ENCODE measurements at regions not wholly inside any gene's neighbourhood (a gene's known extent, or its start where the extent isn't known, plus 50 kb on each side); places are given as distances from the start of the nearest gene placed in this dataset.

DNA sequence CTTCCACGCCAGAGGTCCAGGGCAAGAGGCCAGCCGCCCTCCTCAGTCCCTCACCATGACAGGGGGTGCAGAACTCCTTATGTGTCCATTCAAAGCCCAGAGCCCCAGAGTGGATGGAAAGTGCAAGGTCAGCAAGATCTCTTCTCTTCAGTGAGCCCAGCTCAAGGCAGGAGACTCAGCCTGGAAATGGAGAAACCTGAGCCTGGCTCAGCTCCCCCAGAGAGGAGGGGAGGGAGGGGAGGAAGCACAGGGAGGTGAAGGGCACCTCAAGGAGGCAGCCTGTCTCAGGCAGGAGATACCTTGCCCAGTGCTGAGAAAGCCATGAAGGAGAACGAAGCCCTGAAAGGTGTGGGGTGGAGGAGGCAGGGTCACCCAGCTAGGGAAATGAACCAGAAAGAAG is 121.8 kb upstream of the PJA1 start:
- H3K4me1 ChIP-seq = peaks cover 7% of the 10 kb centered on the region
- H3K36me3 ChIP-seq (replicated peaks in 1 of 2; ENCODE audit: insufficient read depth in 1 of 2, low read depth in 2 of 2) = no peaks in the 10 kb centered on the region
- no peak overlapping the region for H3K4me3 ChIP-seq
- WGBS, 2 donors = 50 to 100% methylated on average over 1 of the region's 3 CpGs
- no peak overlapping the region for H3K27ac ChIP-seq
- no peaks in the 10 kb centered on the region for H3K9me3 ChIP-seq
- ATAC-seq = no peak
- no peak for DNase-seq
- intact Hi-C loops (cut with DNase I) = loop anchor here (5.0 kb wide), 1 partner anchor 455 kb away; no protein-coding TSS in a partner anchor
- no peaks in the 10 kb centered on the region for H3K27me3 ChIP-seq
- TF ChIP-seq POLR2A (IDR thresholded peaks at IDR 0.05) = no peak
- TF ChIP-seq, protein P1, sequence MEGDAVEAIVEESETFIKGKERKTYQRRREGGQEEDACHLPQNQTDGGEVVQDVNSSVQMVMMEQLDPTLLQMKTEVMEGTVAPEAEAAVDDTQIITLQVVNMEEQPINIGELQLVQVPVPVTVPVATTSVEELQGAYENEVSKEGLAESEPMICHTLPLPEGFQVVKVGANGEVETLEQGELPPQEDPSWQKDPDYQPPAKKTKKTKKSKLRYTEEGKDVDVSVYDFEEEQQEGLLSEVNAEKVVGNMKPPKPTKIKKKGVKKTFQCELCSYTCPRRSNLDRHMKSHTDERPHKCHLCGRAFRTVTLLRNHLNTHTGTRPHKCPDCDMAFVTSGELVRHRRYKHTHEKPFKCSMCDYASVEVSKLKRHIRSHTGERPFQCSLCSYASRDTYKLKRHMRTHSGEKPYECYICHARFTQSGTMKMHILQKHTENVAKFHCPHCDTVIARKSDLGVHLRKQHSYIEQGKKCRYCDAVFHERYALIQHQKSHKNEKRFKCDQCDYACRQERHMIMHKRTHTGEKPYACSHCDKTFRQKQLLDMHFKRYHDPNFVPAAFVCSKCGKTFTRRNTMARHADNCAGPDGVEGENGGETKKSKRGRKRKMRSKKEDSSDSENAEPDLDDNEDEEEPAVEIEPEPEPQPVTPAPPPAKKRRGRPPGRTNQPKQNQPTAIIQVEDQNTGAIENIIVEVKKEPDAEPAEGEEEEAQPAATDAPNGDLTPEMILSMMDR (IDR thresholded peaks at IDR 0.05) = no peak

DNA sequence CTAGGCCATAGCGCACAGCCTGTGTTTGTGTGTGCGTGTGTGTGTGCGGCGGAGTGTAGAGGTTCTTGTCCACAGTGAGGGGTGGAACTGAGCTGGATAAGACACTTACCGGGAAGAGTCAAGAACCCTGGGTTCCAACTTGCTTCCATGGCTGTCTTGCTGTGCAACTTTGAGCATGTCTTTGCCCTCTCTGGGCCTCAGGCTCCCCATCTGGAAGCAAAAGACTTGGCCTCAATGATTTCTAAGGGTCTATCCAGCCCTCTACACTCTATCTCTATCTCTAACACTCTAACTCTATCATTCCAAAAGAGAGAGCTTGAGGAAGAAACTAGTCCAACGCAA is 121.3 kb upstream of the PJA1 start:
- 77 to 78% methylated on average over 4 to 6 of the region's 6 CpGs for WGBS, 2 donors
- intact Hi-C loops (cut with DNase I) = loop anchor here (5.0 kb wide), 1 partner anchor 454 kb away; no protein-coding TSS in a partner anchor
- no peaks in the 10 kb centered on the region for H3K27me3 ChIP-seq
- H3K36me3 ChIP-seq (replicated peaks in 1 of 2; ENCODE audit: insufficient read depth in 1 of 2, low read depth in 2 of 2) = no peaks in the 10 kb centered on the region
- H3K4me3 ChIP-seq = no peak overlapping the region
- DNase-seq (no peak), ATAC-seq (no peak)
- H3K9me3 ChIP-seq = no peaks in the 10 kb centered on the region
- H3K4me1 ChIP-seq = peaks cover 7% of the 10 kb centered on the region
- no peak overlapping the region for H3K27ac ChIP-seq
- no peak for TF ChIP-seq POLR2A (IDR thresholded peaks at IDR 0.05)

DNA sequence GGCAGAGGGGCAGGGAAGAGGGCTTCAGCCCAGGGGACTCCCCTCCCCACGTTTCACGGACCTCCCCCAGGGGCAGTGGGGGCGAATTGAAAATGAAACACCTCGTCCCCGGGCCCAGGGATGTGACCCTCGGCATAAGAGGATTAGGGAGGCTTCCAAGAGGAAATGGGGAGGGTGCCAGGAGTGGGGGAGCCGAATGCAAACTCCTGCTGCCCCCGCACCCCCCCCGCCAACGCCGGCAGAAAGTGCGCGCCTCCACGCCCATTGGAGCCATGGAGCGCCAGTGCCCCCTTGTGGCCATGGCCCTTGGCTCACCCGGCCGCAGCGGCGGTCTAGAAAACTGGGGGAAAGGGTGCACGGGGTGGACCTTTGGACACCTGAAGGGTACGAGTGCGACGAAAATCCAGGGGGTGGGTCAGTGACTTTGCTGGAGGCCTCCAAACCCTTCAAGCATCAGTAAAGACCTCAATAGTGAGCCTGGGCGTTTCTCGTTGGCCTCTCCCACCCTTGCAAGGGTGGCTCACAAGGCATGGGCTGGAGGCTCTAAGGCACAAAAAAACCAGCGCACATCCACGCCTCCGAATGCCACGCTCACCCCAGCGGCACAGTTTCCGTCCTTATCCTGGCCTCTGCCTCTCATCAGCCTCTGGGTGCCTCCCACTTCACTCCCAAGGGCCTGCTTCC is 120.8 kb upstream of the PJA1 start:
- TF ChIP-seq POLR2A (IDR thresholded peaks at IDR 0.05) = no peak
- TF ChIP-seq, protein P1 (IDR thresholded peaks at IDR 0.05) = peak; percentile 62 to 90 (median 73)
- intact Hi-C loops (cut with DNase I) = loop anchor here (5.0 kb wide), 1 partner anchor 454 kb away; no protein-coding TSS in a partner anchor
- WGBS, 2 donors = 4 to 8% methylated on average over 4 to 14 of the region's 31 CpGs
- DNase-seq (peak; percentile 40 to 73 (median 58)), ATAC-seq (peak; percentile 71)
- H3K4me3 ChIP-seq = no peak overlapping the region
- H3K27me3 ChIP-seq = no peaks in the 10 kb centered on the region
- no peaks in the 10 kb centered on the region for H3K36me3 ChIP-seq (replicated peaks in 1 of 2; ENCODE audit: insufficient read depth in 1 of 2, low read depth in 2 of 2)
- H3K27ac ChIP-seq = no peak overlapping the region
- H3K4me1 ChIP-seq = peaks cover 10% of the 10 kb centered on the region
- H3K9me3 ChIP-seq = no peaks in the 10 kb centered on the region

DNA sequence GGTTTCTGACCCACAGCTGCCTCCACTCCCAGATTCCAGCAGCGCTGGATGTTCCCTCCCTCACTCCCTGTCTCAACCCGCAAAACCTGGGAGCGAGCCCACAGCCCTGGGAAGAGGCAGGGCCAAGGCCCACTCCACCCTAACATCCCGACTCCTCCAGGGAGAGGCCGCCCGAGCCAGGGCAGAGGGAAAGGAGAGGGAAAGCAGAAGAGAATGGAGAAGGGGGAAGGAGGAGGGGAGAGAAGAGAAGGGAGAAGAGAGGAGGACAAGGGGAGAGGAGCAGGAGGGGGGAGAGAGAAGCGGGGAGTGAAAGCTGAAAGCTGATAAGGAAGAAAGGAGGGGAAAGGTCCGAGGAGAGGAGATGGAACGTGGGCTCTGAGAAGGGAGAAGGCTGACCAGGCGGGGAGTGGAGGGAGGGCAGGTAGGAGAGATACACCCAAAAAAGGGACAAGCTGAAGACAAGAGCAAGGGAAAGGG is 120.2 kb upstream of the PJA1 start:
- no peaks in the 10 kb centered on the region for H3K36me3 ChIP-seq (replicated peaks in 1 of 2; ENCODE audit: insufficient read depth in 1 of 2, low read depth in 2 of 2)
- DNase-seq = peak in 1 of 4 donors; percentile 2
- TF ChIP-seq, protein P1 (IDR thresholded peaks at IDR 0.05) = no peak
- TF ChIP-seq POLR2A (IDR thresholded peaks at IDR 0.05) = no peak
- no peak for ATAC-seq
- no peak overlapping the region for H3K27ac ChIP-seq
- H3K27me3 ChIP-seq = no peaks in the 10 kb centered on the region
- peaks cover 16% of the 10 kb centered on the region for H3K4me1 ChIP-seq
- no peak overlapping the region for H3K4me3 ChIP-seq
- H3K9me3 ChIP-seq = no peaks in the 10 kb centered on the region
- WGBS, 2 donors = 49 to 66% methylated on average over 7 to 10 of the region's 10 CpGs
- intact Hi-C loops (cut with DNase I) = loop anchor here (5.0 kb wide), 1 partner anchor 453 kb away; no protein-coding TSS in a partner anchor

DNA sequence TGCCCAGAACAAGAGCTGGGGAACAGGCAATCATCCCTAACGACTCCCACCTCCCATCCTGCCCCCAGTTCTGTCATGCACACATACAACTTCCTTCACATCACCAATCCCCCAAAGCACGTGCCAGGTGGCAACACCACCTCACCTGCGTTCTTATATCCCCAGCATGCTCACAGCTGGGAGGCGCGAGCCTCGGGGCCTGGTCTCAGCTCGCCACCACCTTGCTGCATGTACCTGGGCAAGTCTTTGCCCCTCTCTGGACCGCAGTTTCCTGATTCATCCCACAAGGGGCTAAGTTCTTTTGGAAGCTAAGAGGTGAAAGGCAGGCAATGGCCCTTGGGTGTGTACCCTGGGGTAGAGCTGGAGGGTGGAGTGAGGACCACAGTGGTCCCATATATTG is 119.2 kb upstream of the PJA1 start:
- Histone ChIP-seq H3K4me1 (peaks cover 20% of the 10 kb centered on the region), H3K27ac (no peak overlapping the region), H3K9me3 (no peaks in the 10 kb centered on the region), H3K4me3 (no peak overlapping the region), H3K36me3 (replicated peaks in 1 of 2; ENCODE audit: insufficient read depth in 1 of 2, low read depth in 2 of 2) (no peaks in the 10 kb centered on the region), H3K27me3 (no peaks in the 10 kb centered on the region)
- ATAC-seq (no peak), DNase-seq (no peak)
- TF ChIP-seq, protein P1 (IDR thresholded peaks at IDR 0.05) = no peak
- no peak for TF ChIP-seq POLR2A (IDR thresholded peaks at IDR 0.05)
- intact Hi-C loops (cut with DNase I) = no loop called here
- 92 to 93% methylated on average over 2 to 6 of the region's 8 CpGs for WGBS, 2 donors

All from body of pancreas (tissue), 4 donors.